Liver (tissue), 3 donors: ENCODE measurements at regions not wholly inside any gene's neighbourhood (a gene's known extent, or its start where the extent isn't known, plus 50 kb on each side); places are given as distances from the start of the nearest gene placed in this dataset.

Experiments used
- JUND ChIP-seq, 2 donors: IDR thresholded peaks; 2 replicates each; pipeline ENCODE4 v1.6.1; 2016; ENCODE audit warnings: antibody characterized with exemption in 2 of 2
- RAD21 ChIP-seq, 2 donors: IDR thresholded peaks; 2 replicates each; pipeline ENCODE4 v1.6.1; 2016; ENCODE audit warnings: antibody characterized with exemption in 2 of 2, mild to moderate bottlenecking in 2 of 2
- YY1 ChIP-seq: IDR thresholded peaks from 2 replicates; pipeline ENCODE4 v1.6.1; 2016; ENCODE audit warnings: antibody characterized with exemption, mild to moderate bottlenecking
- TF ChIP-seq, protein P1 (sequence below): fragments of 150-350 bp; IDR thresholded peaks from 2 replicates; pipeline ENCODE4 v1.5.1; 2017; ENCODE audit warnings: improper control_type of control experiment, low read depth, low read length; ENCODE audit not compliant: missing input control
- donor health status: healthy.
- donor health status: healthy.

DNA sequence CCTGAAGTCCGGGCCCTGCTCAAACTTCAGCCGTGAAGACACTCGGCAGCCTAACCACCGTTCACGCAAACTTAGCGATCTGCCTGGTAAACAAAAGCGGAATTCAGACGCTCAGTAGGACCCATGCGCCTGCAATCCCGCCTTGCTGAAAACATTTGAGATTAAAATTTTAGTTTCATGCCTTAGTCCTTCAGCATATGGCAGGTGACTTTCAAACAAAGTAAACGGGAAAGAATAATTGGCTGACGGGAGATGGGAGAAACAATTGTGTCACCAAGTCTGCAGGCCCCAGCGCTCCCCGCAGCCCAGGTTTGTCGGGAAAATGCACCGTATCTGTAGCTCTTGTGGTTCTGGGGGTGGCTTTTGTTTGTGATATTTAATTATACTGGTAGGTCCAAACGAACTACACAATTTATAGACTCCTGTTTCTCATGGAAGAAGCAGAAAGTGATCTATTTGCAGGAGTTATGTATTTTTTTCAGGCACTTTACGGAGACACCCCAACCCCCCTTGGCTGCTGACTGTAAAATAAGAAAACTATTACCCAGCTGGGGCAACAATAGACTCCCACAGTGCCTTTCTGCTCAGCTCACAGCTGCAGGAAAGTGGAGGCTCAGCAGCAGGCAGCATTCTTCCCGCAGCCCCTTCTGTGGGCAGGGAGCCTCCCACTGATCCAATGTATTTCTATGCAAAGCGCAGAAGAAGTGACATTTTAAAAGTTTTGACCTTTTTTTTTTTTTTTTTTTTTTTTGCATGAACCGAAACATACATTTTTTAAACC, 94.8 kb downstream of the SOX1 start:
- no peak for TF ChIP-seq JUND (IDR thresholded peaks at IDR 0.05)
- no peak for TF ChIP-seq YY1
- no peak for TF ChIP-seq RAD21 (IDR thresholded peaks at IDR 0.05)
- TF ChIP-seq, protein P1, sequence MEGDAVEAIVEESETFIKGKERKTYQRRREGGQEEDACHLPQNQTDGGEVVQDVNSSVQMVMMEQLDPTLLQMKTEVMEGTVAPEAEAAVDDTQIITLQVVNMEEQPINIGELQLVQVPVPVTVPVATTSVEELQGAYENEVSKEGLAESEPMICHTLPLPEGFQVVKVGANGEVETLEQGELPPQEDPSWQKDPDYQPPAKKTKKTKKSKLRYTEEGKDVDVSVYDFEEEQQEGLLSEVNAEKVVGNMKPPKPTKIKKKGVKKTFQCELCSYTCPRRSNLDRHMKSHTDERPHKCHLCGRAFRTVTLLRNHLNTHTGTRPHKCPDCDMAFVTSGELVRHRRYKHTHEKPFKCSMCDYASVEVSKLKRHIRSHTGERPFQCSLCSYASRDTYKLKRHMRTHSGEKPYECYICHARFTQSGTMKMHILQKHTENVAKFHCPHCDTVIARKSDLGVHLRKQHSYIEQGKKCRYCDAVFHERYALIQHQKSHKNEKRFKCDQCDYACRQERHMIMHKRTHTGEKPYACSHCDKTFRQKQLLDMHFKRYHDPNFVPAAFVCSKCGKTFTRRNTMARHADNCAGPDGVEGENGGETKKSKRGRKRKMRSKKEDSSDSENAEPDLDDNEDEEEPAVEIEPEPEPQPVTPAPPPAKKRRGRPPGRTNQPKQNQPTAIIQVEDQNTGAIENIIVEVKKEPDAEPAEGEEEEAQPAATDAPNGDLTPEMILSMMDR = no peak
